Osteocyte (in vitro differentiated cells): ENCODE measurements at regions not wholly inside any gene's neighbourhood (a gene's known extent, or its start where the extent isn't known, plus 50 kb on each side); places are given as distances from the start of the nearest gene placed in this dataset.

ENCODE experiments used
- DNase-seq: peaks from one replicate; pipeline ENCODE4 v3.0.0; 2021; ENCODE audit warnings: mixed read lengths; ENCODE audit not compliant: unreplicated experiment; ENCODE audit errors: extremely low spot score
- H3K27ac Mint-ChIP-seq: one replicate; pipeline ENCODE4 v1.8.0; 2021; ENCODE audit warnings: mild to moderate bottlenecking, mixed read lengths; ENCODE audit not compliant: unreplicated experiment
- H3K27me3 Mint-ChIP-seq: one replicate; pipeline ENCODE4 v1.8.0; 2021; ENCODE audit warnings: mixed read lengths; ENCODE audit not compliant: unreplicated experiment
- H3K36me3 Mint-ChIP-seq: one replicate; pipeline ENCODE4 v1.8.0; 2021; ENCODE audit warnings: mixed read lengths; ENCODE audit not compliant: unreplicated experiment
- H3K4me1 Mint-ChIP-seq: one replicate; pipeline ENCODE4 v1.8.0; 2021; ENCODE audit warnings: mixed read lengths; ENCODE audit not compliant: unreplicated experiment
- H3K4me3 Mint-ChIP-seq: one replicate; pipeline ENCODE4 v1.8.0; 2021; ENCODE audit warnings: mild to moderate bottlenecking, moderate library complexity, mixed read lengths; ENCODE audit not compliant: unreplicated experiment
- H3K9me3 Mint-ChIP-seq: one replicate; pipeline ENCODE4 v1.8.0; 2021; ENCODE audit warnings: mixed read lengths; ENCODE audit not compliant: unreplicated experiment
- TF ChIP-seq, protein P1 (sequence below): fragments of 200-600 bp; sonication (generic); IDR thresholded peaks from 2 replicates; pipeline ENCODE4 v1.5.0; 2021; ENCODE audit warnings: antibody characterized with exemption, mild to moderate bottlenecking, moderate library complexity

DNA sequence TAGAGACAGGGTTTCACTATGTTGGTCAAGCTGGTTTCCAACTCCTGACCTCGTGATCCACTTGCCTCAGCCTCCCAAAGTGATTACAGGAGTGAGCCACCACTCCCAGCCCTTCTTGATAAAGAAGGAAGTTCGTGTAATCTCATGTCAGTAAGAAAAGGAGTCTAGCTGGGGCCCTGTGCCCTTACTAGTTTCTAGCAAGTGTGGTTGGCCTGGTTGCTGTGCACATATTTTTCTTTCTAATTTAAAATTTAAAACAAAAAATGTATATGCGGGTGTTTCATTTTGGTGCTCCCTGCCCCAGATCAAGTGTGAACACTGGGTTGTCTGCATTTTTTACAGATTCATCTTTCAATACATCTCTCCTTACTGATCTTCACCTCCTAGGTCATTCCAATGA, 770.8 kb upstream of the TENM4 start:
- H3K4me1 Mint-ChIP-seq = no peaks in the 10 kb centered on the region
- TF ChIP-seq, protein P1, sequence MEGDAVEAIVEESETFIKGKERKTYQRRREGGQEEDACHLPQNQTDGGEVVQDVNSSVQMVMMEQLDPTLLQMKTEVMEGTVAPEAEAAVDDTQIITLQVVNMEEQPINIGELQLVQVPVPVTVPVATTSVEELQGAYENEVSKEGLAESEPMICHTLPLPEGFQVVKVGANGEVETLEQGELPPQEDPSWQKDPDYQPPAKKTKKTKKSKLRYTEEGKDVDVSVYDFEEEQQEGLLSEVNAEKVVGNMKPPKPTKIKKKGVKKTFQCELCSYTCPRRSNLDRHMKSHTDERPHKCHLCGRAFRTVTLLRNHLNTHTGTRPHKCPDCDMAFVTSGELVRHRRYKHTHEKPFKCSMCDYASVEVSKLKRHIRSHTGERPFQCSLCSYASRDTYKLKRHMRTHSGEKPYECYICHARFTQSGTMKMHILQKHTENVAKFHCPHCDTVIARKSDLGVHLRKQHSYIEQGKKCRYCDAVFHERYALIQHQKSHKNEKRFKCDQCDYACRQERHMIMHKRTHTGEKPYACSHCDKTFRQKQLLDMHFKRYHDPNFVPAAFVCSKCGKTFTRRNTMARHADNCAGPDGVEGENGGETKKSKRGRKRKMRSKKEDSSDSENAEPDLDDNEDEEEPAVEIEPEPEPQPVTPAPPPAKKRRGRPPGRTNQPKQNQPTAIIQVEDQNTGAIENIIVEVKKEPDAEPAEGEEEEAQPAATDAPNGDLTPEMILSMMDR = no peak
- no peak overlapping the region for H3K27ac Mint-ChIP-seq
- H3K4me3 Mint-ChIP-seq = no peak overlapping the region
- H3K9me3 Mint-ChIP-seq = peaks cover 22% of the 10 kb centered on the region
- H3K36me3 Mint-ChIP-seq = no peaks in the 10 kb centered on the region
- no peak for DNase-seq
- no peaks in the 10 kb centered on the region for H3K27me3 Mint-ChIP-seq

DNA sequence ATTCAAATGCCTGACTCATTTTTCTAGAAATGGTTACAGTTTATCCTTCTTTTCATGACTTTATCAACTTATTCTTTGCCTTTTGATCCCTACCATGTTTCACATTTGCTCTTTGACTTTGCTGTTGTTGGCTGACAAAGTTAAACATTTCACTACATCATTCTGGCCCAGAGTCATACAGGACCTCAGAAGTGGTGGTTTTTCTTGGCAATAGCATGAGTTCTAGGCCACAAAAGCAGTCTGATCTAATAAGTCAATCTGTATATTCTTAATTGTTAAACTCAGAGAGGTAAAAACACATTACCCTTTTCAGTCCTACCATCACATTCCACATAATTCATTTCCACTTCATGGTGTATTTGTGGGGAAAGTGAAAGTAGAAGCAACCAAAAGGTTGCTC, 763.2 kb upstream of the TENM4 start:
- Mint-ChIP-seq H3K9me3 (no peaks in the 10 kb centered on the region), H3K36me3 (no peaks in the 10 kb centered on the region), H3K27ac (no peak overlapping the region), H3K4me3 (no peak overlapping the region), H3K4me1 (no peaks in the 10 kb centered on the region), H3K27me3 (no peaks in the 10 kb centered on the region)
- DNase-seq = no peak
- TF ChIP-seq, protein P1 = no peak

DNA sequence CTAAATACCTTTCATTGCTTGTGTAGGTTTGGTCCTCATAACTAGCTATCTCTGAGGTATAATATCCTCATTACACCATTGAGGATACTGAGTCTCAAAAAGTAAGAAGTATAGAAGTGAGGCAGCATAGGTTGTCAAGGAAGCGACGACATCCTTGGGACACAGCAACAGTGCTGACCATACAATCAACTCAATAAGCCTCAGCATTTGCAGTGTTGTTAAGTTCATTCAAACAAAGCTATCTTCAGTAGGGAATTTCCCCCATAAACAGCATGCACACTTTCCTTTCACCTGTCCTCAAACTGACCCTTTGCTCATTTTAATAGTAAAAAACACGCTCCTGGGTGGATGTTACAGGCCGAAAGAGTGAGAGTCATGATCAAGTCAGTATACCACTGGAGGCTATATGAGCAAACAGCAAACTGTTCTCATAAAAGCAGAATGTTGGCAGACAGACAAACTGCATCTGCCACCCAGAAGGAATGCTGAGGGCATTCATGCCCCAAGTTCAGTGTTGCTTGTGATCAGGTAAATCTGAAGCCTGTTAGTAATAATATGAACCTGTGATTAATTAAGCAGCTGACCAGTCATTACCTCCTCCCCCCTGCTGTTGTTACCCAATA, 756.2 kb upstream of the TENM4 start:
- TF ChIP-seq, protein P1 = no peak
- Mint-ChIP-seq H3K4me1 (no peaks in the 10 kb centered on the region), H3K4me3 (no peak overlapping the region)

DNA sequence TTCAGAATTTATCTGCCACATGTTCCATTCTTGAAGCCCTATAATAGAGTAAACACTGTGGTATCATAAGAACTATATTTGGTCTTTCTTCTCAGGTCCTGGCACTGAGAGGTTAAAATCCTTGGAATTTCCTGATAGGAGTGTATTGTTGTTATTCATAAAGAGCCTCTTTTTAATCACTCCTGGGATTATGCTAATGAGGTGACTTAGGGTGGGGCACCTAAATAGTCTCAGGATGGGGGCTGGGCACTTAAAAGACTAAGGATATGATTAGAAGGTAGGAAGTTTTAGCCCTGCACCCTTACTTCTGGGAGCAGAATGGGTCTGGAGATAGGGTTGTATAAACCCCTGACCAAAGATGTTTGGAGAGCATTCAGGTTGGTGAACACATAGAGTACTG, 755.2 kb upstream of the TENM4 start:
- no peak overlapping the region for H3K4me3 Mint-ChIP-seq
- no peaks in the 10 kb centered on the region for H3K36me3 Mint-ChIP-seq
- DNase-seq = no peak
- no peaks in the 10 kb centered on the region for H3K4me1 Mint-ChIP-seq
- H3K27ac Mint-ChIP-seq = no peak overlapping the region
- TF ChIP-seq, protein P1 = no peak
- H3K27me3 Mint-ChIP-seq = no peaks in the 10 kb centered on the region
- H3K9me3 Mint-ChIP-seq = peaks cover 4% of the 10 kb centered on the region

More for the DNA sequence above, 756.2 kb upstream of the TENM4 start:
- Mint-ChIP-seq H3K27me3 (no peaks in the 10 kb centered on the region), H3K9me3 (peaks cover 4% of the 10 kb centered on the region), H3K36me3 (no peaks in the 10 kb centered on the region), H3K27ac (no peak overlapping the region)
- no peak for DNase-seq

DNA sequence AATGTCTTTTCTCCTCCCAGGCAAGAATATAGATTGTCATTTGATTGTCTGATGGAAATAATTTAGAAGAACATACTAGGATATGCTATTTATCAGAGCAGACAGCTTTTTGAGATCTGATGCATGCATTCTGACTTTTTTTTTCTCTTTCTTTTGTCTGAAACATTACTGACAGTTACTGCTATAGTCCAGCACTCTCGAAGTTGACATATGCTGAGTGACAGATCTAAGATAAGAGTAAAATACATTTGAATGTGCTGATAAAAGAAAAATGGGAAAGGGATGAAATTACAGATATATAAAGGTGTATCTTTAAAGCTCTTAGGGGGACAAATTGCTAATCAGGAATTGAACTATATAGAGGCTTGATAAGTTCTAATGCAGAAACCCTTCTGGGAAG, 753.8 kb upstream of the TENM4 start:
- H3K36me3 Mint-ChIP-seq = no peaks in the 10 kb centered on the region
- TF ChIP-seq, protein P1 = no peak
- no peaks in the 10 kb centered on the region for H3K4me1 Mint-ChIP-seq
- no peak for DNase-seq
- H3K4me3 Mint-ChIP-seq = no peak overlapping the region
- H3K9me3 Mint-ChIP-seq = peaks cover 4% of the 10 kb centered on the region
- H3K27me3 Mint-ChIP-seq = no peaks in the 10 kb centered on the region
- H3K27ac Mint-ChIP-seq = no peak overlapping the region
